Peyer's patch (tissue), 4 donors: ENCODE measurements at regions not wholly inside any gene's neighbourhood (a gene's known extent, or its start where the extent isn't known, plus 50 kb on each side); places are given as distances from the start of the nearest gene placed in this dataset.
"Not testable (repeated sequence)": the region's sequence is repeated elsewhere in the genome, so short reads cannot be mapped to it uniquely, and the experiment has no call there.

Experiments used
- DNase-seq, 3 donors: peaks; one replicate each; pipeline ENCODE4 v3.0.0-alpha.2; 2017 to 2019
- H3K27ac ChIP-seq, 4 donors: fragments of 200-600 bp; sonication (generic); one replicate each; pipeline ENCODE4 v1.5.1; 2016 to 2019
- H3K27me3 ChIP-seq, 2 donors: fragments of 200-600 bp; sonication (generic); one replicate each; pipeline ENCODE4 v1.5.1; 2019
- H3K36me3 ChIP-seq, 3 donors: fragments of 200-600 bp; sonication (generic); one replicate each; pipeline ENCODE4 v1.5.1; 2016 to 2019
- H3K4me1 ChIP-seq, 4 donors: fragments of 200-600 bp; sonication (generic); one replicate each; pipeline ENCODE4 v1.5.1; 2016 to 2019
- H3K4me3 ChIP-seq, 4 donors: fragments of 200-600 bp; sonication (generic); 1 replicate in 3 of 4; 2 replicates in 1 of 4; pipeline ENCODE4 v1.5.1; 2016 to 2019; ENCODE audit warnings: mild to moderate bottlenecking in 1 of 4
- H3K9me3 ChIP-seq, 4 donors: fragments of 200-600 bp; sonication (generic); one replicate each; pipeline ENCODE4 v1.5.1; 2016 to 2019; ENCODE audit warnings: mild to moderate bottlenecking in 1 of 4
- POLR2A ChIP-seq, 2 donors: fragments of 450-650 bp; IDR thresholded peaks; one replicate each; pipeline ENCODE4 v1.5.1; 2017; ENCODE audit warnings: antibody characterized with exemption in 2 of 2, mild to moderate bottlenecking in 2 of 2, moderate library complexity in 2 of 2
- TF ChIP-seq, protein P1 (sequence below), 6 experiments: fragments of 450-650 bp in 4 of 6; fragments of 200-600 bp in 2 of 6; sonication (generic) in 1 of 6; IDR thresholded peaks; one replicate each; pipeline ENCODE4 v1.5.1; 2017 to 2019; ENCODE audit warnings: antibody characterized with exemption in 6 of 6, mild to moderate bottlenecking in 3 of 6, moderate library complexity in 1 of 6

DNA sequence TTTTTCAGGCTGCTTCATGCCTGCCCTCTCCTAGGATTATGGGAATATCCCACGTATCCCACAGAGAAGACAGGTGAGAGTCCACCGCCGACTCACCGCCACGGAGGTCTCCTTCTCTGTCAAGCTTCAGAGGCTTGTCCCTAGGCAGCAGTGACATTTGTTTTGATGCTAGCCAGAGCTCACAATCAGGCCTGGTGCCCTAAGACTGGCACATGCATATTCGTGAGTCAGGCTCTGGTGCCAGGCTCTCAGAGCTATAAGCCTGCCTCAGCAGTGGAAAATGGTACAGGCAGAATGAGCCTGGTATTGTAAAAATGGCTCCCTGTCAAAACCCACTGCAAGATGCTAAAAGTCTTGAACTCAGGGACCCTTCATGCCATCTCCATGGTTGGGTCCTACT, 65.5 kb downstream of the RBMY1A1 start:
- no peak for TF ChIP-seq POLR2A (IDR thresholded peaks at IDR 0.05)
- Histone ChIP-seq H3K27me3 (no peaks in the 10 kb centered on the region), H3K9me3 (no peaks in the 10 kb centered on the region), H3K4me1 (no peaks in the 10 kb centered on the region), H3K36me3 (no peaks in the 10 kb centered on the region), H3K27ac (no peak overlapping the region), H3K4me3 (no peak overlapping the region)
- DNase-seq, result no peak

DNA sequence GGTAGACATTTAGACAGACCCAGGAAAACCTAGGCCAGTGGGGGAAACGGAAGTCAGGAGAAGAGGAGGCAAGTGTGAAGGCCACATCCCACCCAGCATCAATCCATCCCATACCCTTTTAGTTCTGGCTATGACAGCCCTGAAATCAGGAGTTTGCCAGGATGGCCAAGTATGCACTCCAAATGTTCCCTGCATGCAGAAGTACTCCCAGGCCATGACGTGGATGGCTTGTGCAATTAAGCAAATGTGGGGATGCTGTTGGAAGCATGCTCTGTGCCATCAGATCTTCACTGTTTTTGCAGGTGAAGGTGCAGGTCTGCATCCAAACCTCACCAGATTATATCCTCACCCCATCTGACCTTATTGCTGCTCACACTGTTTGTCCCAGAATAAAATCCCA, 66.8 kb downstream of the RBMY1A1 start:
- TF ChIP-seq, protein P1, sequence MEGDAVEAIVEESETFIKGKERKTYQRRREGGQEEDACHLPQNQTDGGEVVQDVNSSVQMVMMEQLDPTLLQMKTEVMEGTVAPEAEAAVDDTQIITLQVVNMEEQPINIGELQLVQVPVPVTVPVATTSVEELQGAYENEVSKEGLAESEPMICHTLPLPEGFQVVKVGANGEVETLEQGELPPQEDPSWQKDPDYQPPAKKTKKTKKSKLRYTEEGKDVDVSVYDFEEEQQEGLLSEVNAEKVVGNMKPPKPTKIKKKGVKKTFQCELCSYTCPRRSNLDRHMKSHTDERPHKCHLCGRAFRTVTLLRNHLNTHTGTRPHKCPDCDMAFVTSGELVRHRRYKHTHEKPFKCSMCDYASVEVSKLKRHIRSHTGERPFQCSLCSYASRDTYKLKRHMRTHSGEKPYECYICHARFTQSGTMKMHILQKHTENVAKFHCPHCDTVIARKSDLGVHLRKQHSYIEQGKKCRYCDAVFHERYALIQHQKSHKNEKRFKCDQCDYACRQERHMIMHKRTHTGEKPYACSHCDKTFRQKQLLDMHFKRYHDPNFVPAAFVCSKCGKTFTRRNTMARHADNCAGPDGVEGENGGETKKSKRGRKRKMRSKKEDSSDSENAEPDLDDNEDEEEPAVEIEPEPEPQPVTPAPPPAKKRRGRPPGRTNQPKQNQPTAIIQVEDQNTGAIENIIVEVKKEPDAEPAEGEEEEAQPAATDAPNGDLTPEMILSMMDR (IDR thresholded peaks at IDR 0.05), result no peak
- no peak for TF ChIP-seq POLR2A (IDR thresholded peaks at IDR 0.05)
- no peaks in the 10 kb centered on the region for H3K4me1 ChIP-seq

DNA sequence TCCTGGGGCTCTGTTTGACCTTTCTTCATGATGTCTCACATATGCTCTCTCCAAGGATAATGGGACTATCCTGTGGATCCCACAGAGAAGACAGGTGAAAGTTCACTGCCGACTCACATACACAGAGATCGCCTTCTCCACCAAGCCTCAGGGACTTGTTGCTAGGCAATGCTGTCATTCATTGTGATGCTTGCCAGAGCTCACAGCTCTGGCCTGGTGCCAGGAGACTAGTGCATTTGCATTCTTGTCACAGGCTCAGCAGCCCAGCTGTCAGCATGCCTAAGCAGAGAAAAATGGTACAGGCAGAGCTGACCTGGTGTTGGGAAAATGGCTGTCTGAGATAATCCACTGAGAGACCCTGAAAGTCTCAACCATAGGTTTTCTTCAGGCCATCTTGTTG, 67.9 kb downstream of the RBMY1A1 start:
- H3K27me3 ChIP-seq, result no peaks in the 10 kb centered on the region
- H3K4me3 ChIP-seq, result no peak overlapping the region
- no peak for DNase-seq
- no peak overlapping the region for H3K27ac ChIP-seq
- H3K4me1 ChIP-seq, result no peaks in the 10 kb centered on the region
- TF ChIP-seq, protein P1 (IDR thresholded peaks at IDR 0.05), result no peak
- TF ChIP-seq POLR2A (IDR thresholded peaks at IDR 0.05), result no peak
- no peaks in the 10 kb centered on the region for H3K36me3 ChIP-seq
- H3K9me3 ChIP-seq, result no peaks in the 10 kb centered on the region

More for the DNA sequence above, 66.8 kb downstream of the RBMY1A1 start:
- Histone ChIP-seq H3K27me3 (no peaks in the 10 kb centered on the region), H3K9me3 (no peaks in the 10 kb centered on the region), H3K4me3 (no peak overlapping the region), H3K27ac (no peak overlapping the region), H3K36me3 (no peaks in the 10 kb centered on the region)
- no peak for DNase-seq

DNA sequence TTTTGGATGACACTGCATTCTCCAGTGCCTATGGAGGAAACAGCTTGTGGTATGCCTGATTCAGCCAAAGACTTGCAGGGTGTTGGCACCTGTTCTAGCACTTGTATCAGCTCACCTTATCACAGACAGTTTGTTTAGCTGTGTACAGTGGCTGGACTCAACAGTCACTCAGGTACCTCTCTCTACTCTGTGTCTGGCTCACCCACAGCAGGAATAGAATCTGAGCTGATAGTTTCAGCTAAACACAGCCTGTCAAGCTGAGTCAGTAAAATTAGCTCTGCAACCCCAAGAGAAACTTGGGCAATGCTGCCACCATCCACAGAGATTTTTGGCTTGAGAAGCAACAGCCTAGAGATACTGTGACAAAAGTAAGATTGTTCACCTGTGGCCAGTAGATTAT, 101.5 kb downstream of the RBMY1A1 start:
- no peak for DNase-seq
- H3K27me3 ChIP-seq, result no peaks in the 10 kb centered on the region
- no peaks in the 10 kb centered on the region for H3K36me3 ChIP-seq
- no peaks in the 10 kb centered on the region for H3K9me3 ChIP-seq
- no peak overlapping the region for H3K4me3 ChIP-seq
- TF ChIP-seq POLR2A (IDR thresholded peaks at IDR 0.05), result no peak
- TF ChIP-seq, protein P1 (IDR thresholded peaks at IDR 0.05), result no peak
- H3K27ac ChIP-seq, result no peak overlapping the region
- H3K4me1 ChIP-seq, result no peaks in the 10 kb centered on the region

DNA sequence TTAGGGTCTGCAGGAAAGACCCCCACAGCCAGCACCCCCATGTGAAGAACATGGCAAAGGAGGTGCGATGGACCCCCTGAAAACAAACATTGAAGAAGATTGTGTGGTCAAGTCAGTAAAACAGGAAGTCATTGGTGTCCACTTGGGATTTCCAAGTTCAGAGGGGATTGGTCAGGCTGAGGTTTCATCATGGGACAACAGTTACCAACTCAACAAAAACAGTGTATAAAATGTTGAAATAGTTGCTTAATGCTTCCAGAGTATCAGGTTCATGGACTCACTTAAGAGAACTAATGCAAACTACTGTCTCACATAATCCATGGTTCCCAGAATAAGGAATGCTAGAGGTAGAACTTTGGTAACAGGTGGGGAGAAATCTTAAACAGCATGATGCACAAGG, 115.8 kb downstream of the RBMY1A1 start:
- Histone ChIP-seq H3K36me3 (no peaks in the 10 kb centered on the region), H3K4me1 (no peaks in the 10 kb centered on the region), H3K27ac (no peak overlapping the region), H3K9me3 (no peaks in the 10 kb centered on the region), H3K4me3 (no peak overlapping the region), H3K27me3 (no peaks in the 10 kb centered on the region)
- no peak for DNase-seq
- TF ChIP-seq, protein P1 (IDR thresholded peaks at IDR 0.05), result no peak

DNA sequence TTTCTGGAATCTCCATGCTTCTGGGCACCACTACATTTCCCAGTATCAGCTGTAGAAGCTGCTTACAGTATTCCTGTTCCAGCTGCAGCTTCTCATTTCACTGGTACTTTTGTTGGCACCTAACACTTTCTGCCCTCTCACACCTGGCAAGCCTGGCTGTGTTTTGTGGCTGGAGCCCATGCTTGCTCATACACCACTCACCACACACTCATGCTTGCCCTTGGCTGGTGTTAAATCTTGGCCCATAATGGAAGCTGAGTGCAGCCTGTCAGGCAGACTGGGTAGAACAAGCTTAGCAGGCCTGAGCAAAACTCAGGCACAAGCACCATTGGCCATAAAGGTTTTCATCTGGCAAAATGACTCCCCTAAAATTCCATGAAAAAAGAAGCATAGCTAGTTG, 124.4 kb downstream of the RBMY1A1 start:
- H3K9me3 ChIP-seq, DNase-seq, H3K27me3 ChIP-seq, H3K4me3 ChIP-seq, H3K27ac ChIP-seq, H3K36me3 ChIP-seq, H3K4me1 ChIP-seq: not testable (repeated sequence)

DNA sequence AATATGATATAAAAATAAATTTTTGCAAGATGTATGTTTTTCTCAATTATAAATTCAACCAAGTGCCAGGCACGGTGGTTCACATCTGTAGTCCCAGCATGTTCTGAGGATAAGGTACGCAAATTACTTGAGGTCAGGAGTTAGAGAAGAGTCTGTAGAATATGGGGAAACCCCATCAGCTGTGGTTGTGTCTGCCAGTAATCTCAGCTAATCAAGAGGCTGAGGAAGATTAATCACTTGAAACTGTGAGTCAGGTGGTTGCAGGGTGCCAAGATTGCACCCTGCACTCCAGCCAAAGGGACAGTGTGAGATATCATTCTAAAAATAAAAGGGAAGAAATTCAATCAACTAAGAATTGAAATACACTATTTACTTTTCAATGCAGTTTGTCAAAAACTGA, 144.9 kb downstream of the RBMY1A1 start:
- H3K4me1 ChIP-seq, H3K4me3 ChIP-seq, DNase-seq, H3K9me3 ChIP-seq, H3K36me3 ChIP-seq, H3K27ac ChIP-seq, H3K27me3 ChIP-seq: not testable (repeated sequence)

DNA sequence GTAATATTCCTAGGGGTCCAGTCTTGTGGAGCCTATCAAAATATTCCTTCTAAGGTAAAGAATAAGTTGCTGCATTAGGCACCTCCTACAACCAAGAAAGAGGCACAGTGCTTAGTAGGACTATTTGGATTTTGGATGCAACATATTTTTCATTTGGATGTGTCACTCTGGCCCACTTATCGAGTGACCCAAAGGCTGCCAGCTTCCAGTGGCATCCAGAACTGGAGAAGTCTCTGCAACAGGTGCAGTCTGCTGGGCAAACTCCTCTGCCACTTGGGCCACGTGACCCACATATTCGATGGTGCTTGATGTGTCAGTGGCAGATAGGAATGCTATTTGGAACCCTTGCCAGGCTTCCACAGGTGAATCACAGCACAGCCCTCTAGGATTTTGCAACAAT, 151.7 kb downstream of the RBMY1A1 start:
- H3K27ac ChIP-seq, H3K27me3 ChIP-seq, H3K36me3 ChIP-seq, DNase-seq, H3K4me1 ChIP-seq, H3K9me3 ChIP-seq, H3K4me3 ChIP-seq: not testable (repeated sequence)

DNA sequence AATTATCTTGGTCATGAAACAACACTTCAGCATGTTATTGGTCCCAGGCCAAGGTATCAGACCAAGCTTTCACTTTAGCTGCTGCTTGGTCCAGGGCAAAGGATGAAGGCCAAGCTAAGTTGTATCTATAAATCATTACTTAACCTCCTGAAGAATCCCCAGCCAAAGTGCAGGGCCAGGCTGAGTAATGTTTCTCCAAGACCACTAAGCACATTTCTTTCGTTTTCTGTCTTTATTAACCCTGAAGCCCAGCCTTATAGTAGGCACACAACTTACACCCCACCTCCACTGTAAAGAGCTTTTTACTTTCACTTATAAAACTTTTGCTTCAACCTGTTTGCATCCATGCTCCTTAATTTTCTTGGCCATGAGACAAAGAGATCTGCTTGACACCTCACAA, 167.3 kb downstream of the RBMY1A1 start:
- not testable (repeated sequence) for H3K27me3 ChIP-seq, H3K4me1 ChIP-seq, H3K27ac ChIP-seq, H3K36me3 ChIP-seq, H3K4me3 ChIP-seq, DNase-seq, H3K9me3 ChIP-seq

DNA sequence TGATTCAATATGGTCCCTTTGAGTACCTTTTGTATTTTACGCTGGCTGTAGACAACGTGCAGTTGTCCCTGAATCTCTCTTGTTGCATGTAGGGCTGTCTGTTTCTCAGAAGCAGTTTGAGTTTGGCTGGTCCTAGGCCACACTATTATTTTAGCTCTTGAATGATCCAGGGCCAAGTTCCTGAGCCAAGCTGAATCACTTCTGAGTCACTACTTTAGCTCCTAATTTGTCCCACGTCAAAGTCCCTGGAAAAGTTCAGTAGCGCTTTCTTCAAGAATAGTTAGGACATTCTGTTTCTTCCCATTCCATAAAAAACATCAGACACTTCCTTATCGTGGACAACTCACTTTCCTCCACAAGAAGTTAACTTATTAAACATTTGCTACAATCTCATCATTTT, 168.2 kb downstream of the RBMY1A1 start:
- not testable (repeated sequence) for DNase-seq, H3K4me3 ChIP-seq, H3K4me1 ChIP-seq, H3K36me3 ChIP-seq, H3K9me3 ChIP-seq, H3K27me3 ChIP-seq
- H3K27ac ChIP-seq, result peak overlapping the region in 1 of 4 donors; percentile 45
